ENCODE measurements at regions not wholly inside any gene's neighbourhood (a gene's known extent, or its start where the extent isn't known, plus 50 kb on each side); places are given as distances from the start of the nearest gene placed in this dataset.

- ATAC-seq (no peak), DNase-seq (no peak)
- Mint-ChIP-seq H3K27me3 (no peaks in the 10 kb centered on the region), H3K4me1 (no peaks in the 10 kb centered on the region), H3K4me3 (no peak overlapping the region), H3K27ac (no peak overlapping the region), H3K9me3 (peaks cover 12 to 24% of the 10 kb centered on the region in 2 donors)
Measured at GRCh38 chr9:99677281-99677680, 144.4 kb upstream of the NR4A3 start.

- ATAC-seq: no peak
- no peak overlapping the region for H3K4me3 Mint-ChIP-seq
- peaks cover 12 to 32% of the 10 kb centered on the region in 2 donors for H3K9me3 Mint-ChIP-seq
- H3K27ac Mint-ChIP-seq: no peak overlapping the region
- H3K27me3 Mint-ChIP-seq: no peaks in the 10 kb centered on the region
- DNase-seq: no peak
- no peaks in the 10 kb centered on the region for H3K4me1 Mint-ChIP-seq
Measured at GRCh38 chr9:99678566-99678965, 143.1 kb upstream of the NR4A3 start.

GRCh38 chr9:99680191-99680590 is 141.5 kb upstream of the NR4A3 start:
- Mint-ChIP-seq H3K9me3 (peaks cover 9 to 32% of the 10 kb centered on the region in 2 donors), H3K27ac (no peak overlapping the region), H3K4me1 (no peaks in the 10 kb centered on the region), H3K27me3 (no peaks in the 10 kb centered on the region), H3K4me3 (no peak overlapping the region)
- no peak for ATAC-seq
- no peak for DNase-seq

GRCh38 chr9:99681113-99681512 is 140.6 kb upstream of the NR4A3 start:
- no peak overlapping the region for H3K4me3 Mint-ChIP-seq
- no peak overlapping the region for H3K27ac Mint-ChIP-seq
- H3K9me3 Mint-ChIP-seq: peaks cover 3 to 24% of the 10 kb centered on the region in 2 donors

GRCh38 chr9:99682378-99682777 is 139.3 kb upstream of the NR4A3 start:
- Mint-ChIP-seq H3K4me3 (no peak overlapping the region), H3K4me1 (no peaks in the 10 kb centered on the region), H3K27ac (no peak overlapping the region), H3K9me3 (peaks cover 0 to 24% of the 10 kb centered on the region in 2 donors), H3K27me3 (no peaks in the 10 kb centered on the region)
- DNase-seq: no peak
- ATAC-seq: no peak

More at GRCh38 chr9:99681113-99681512, 140.6 kb upstream of the NR4A3 start:
- no peak for ATAC-seq
- no peak for DNase-seq
- no peaks in the 10 kb centered on the region for H3K27me3 Mint-ChIP-seq
- H3K4me1 Mint-ChIP-seq: no peaks in the 10 kb centered on the region

GRCh38 chr9:99682870-99683269 is 138.8 kb upstream of the NR4A3 start:
- no peaks in the 10 kb centered on the region for H3K4me1 Mint-ChIP-seq
- no peak overlapping the region for H3K4me3 Mint-ChIP-seq
- ATAC-seq (no peak), DNase-seq (no peak)
- no peak overlapping the region for H3K27ac Mint-ChIP-seq
- H3K9me3 Mint-ChIP-seq: peaks cover 0 to 24% of the 10 kb centered on the region in 2 donors
- H3K27me3 Mint-ChIP-seq: no peaks in the 10 kb centered on the region

GRCh38 chr9:99690573-99690972 is 131.1 kb upstream of the NR4A3 start:
- H3K9me3 Mint-ChIP-seq: no peaks in the 10 kb centered on the region
- no peaks in the 10 kb centered on the region for H3K4me1 Mint-ChIP-seq
- H3K4me3 Mint-ChIP-seq: no peak overlapping the region
- no peak overlapping the region for H3K27ac Mint-ChIP-seq
- ATAC-seq (no peak), DNase-seq (no peak)
- H3K27me3 Mint-ChIP-seq: peaks cover 6% of the 10 kb centered on the region

GRCh38 chr9:99693888-99694287 is 127.8 kb upstream of the NR4A3 start:
- H3K4me1 Mint-ChIP-seq: no peaks in the 10 kb centered on the region
- no peak overlapping the region for H3K4me3 Mint-ChIP-seq
- peaks cover 6% of the 10 kb centered on the region for H3K27me3 Mint-ChIP-seq
- no peaks in the 10 kb centered on the region for H3K9me3 Mint-ChIP-seq
- DNase-seq: no peak
- H3K27ac Mint-ChIP-seq: no peak overlapping the region
- ATAC-seq: no peak

GRCh38 chr9:99694393-99694792 is 127.3 kb upstream of the NR4A3 start:
- Mint-ChIP-seq H3K9me3 (no peaks in the 10 kb centered on the region), H3K4me3 (no peak overlapping the region), H3K27me3 (peaks cover 6% of the 10 kb centered on the region), H3K27ac (no peak overlapping the region), H3K4me1 (no peaks in the 10 kb centered on the region)
- ATAC-seq (no peak), DNase-seq (no peak)

GRCh38 chr9:99699396-99699795 is 122.3 kb upstream of the NR4A3 start:
- Mint-ChIP-seq H3K4me1 (no peaks in the 10 kb centered on the region), H3K27me3 (peaks cover 8% of the 10 kb centered on the region), H3K27ac (no peak overlapping the region), H3K9me3 (no peaks in the 10 kb centered on the region), H3K4me3 (no peak overlapping the region)
- no peak for DNase-seq
- ATAC-seq: no peak

GRCh38 chr9:99712214-99712613 is 109.5 kb upstream of the NR4A3 start:
- no peak overlapping the region for H3K4me3 Mint-ChIP-seq

GRCh38 chr9:99713838-99714306 is 107.8 kb upstream of the NR4A3 start:
- no peak for DNase-seq
- ATAC-seq: peak; percentile 28
- H3K9me3 Mint-ChIP-seq: peaks cover 0 to 4% of the 10 kb centered on the region in 2 donors
- no peak overlapping the region for H3K27ac Mint-ChIP-seq
- H3K27me3 Mint-ChIP-seq: no peaks in the 10 kb centered on the region
- H3K4me3 Mint-ChIP-seq: no peak overlapping the region
- H3K4me1 Mint-ChIP-seq: peaks cover 5% of the 10 kb centered on the region

More at GRCh38 chr9:99712214-99712613, 109.5 kb upstream of the NR4A3 start:
- DNase-seq: no peak
- Mint-ChIP-seq H3K27ac (no peak overlapping the region), H3K4me1 (peaks cover 5% of the 10 kb centered on the region), H3K27me3 (no peaks in the 10 kb centered on the region), H3K9me3 (peaks cover 0 to 4% of the 10 kb centered on the region in 2 donors)
- ATAC-seq: no peak

- Mint-ChIP-seq H3K27ac (no peak overlapping the region), H3K4me3 (no peak overlapping the region)
Measured at GRCh38 chr9:99718631-99719030, 103.1 kb upstream of the NR4A3 start.

GRCh38 chr9:99720455-99721050 is 101.1 kb upstream of the NR4A3 start:
- Mint-ChIP-seq H3K4me1 (peaks cover 33% of the 10 kb centered on the region), H3K27ac (peak overlapping the region; percentile 75 to 97), H3K9me3 (no peaks in the 10 kb centered on the region), H3K27me3 (no peaks in the 10 kb centered on the region), H3K4me3 (peak overlapping the region; percentile 68 to 84)
- DNase-seq (peak; percentile 7 to 8), ATAC-seq (peak; percentile 83)

More at GRCh38 chr9:99718631-99719030, 103.1 kb upstream of the NR4A3 start:
- Mint-ChIP-seq H3K9me3 (peaks cover 0 to 4% of the 10 kb centered on the region in 2 donors), H3K27me3 (no peaks in the 10 kb centered on the region), H3K4me1 (peaks cover 38% of the 10 kb centered on the region)
- DNase-seq (no peak), ATAC-seq (no peak)

- DNase-seq (no peak), ATAC-seq (no peak)
- H3K27me3 Mint-ChIP-seq: no peaks in the 10 kb centered on the region
- no peak overlapping the region for H3K4me3 Mint-ChIP-seq
- peaks cover 33% of the 10 kb centered on the region for H3K4me1 Mint-ChIP-seq
- no peak overlapping the region for H3K27ac Mint-ChIP-seq
- no peaks in the 10 kb centered on the region for H3K9me3 Mint-ChIP-seq
Measured at GRCh38 chr9:99721898-99722297, 99.8 kb upstream of the NR4A3 start.

GRCh38 chr9:99722877-99723276 is 98.8 kb upstream of the NR4A3 start:
- no peaks in the 10 kb centered on the region for H3K27me3 Mint-ChIP-seq
- DNase-seq (no peak), ATAC-seq (peak; percentile 55)
- H3K4me3 Mint-ChIP-seq: no peak overlapping the region
- peaks cover 33% of the 10 kb centered on the region for H3K4me1 Mint-ChIP-seq
- H3K9me3 Mint-ChIP-seq: no peaks in the 10 kb centered on the region
- no peak overlapping the region for H3K27ac Mint-ChIP-seq

GRCh38 chr9:99724640-99725039 is 97.0 kb upstream of the NR4A3 start:
- DNase-seq (no peak), ATAC-seq (no peak)
- H3K4me1 Mint-ChIP-seq: peaks cover 27% of the 10 kb centered on the region
- H3K9me3 Mint-ChIP-seq: no peaks in the 10 kb centered on the region
- no peaks in the 10 kb centered on the region for H3K27me3 Mint-ChIP-seq
- H3K4me3 Mint-ChIP-seq: no peak overlapping the region
- H3K27ac Mint-ChIP-seq: no peak overlapping the region
